ENCODE measurements at regions not wholly inside any gene's neighbourhood (a gene's known extent, or its start where the extent isn't known, plus 50 kb on each side); places are given as distances from the start of the nearest gene placed in this dataset.

DNA sequence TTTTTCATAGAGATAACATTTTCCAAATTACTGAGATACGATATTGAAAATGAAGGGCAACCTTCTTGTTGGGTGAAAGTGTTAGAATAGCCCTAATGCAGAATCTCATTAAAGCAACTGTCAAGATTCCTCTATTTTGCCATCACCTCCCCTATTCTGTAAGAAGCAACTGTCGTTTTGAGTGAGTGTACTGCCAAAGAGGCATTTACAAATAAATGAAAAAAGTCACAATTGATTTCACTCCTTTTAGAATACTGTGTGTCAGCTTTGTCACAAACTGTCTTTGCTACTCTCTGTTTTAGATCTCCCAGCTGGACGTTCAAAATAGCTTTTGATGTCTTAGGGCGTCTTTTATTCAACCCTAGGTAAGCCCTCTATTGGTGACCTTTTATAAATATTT lies 322.8 kb upstream of the NAALADL2 start:
- TF ChIP-seq, protein P1, sequence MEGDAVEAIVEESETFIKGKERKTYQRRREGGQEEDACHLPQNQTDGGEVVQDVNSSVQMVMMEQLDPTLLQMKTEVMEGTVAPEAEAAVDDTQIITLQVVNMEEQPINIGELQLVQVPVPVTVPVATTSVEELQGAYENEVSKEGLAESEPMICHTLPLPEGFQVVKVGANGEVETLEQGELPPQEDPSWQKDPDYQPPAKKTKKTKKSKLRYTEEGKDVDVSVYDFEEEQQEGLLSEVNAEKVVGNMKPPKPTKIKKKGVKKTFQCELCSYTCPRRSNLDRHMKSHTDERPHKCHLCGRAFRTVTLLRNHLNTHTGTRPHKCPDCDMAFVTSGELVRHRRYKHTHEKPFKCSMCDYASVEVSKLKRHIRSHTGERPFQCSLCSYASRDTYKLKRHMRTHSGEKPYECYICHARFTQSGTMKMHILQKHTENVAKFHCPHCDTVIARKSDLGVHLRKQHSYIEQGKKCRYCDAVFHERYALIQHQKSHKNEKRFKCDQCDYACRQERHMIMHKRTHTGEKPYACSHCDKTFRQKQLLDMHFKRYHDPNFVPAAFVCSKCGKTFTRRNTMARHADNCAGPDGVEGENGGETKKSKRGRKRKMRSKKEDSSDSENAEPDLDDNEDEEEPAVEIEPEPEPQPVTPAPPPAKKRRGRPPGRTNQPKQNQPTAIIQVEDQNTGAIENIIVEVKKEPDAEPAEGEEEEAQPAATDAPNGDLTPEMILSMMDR (optimal IDR thresholded peaks at IDR 0.05 in 1 of 3, IDR thresholded peaks at IDR 0.05 in 1 of 3, conservative IDR thresholded peaks at IDR 0.05 in 1 of 3; ENCODE audit: extremely low read depth in 1 of 3, insufficient read depth in 2 of 3, low read length in 3 of 3), result no peak
- no peak for TF ChIP-seq EZH2 (IDR thresholded peaks at IDR 0.05; ENCODE audit: low read length)

Measured in keratinocyte (primary cell).